ENCODE measurements at regions not wholly inside any gene's neighbourhood (a gene's known extent, or its start where the extent isn't known, plus 50 kb on each side); places are given as distances from the start of the nearest gene placed in this dataset.

GRCh38 chr1:29870621-29871020, 634.3 kb downstream of the PTPRU start:
- Mint-ChIP-seq H3K4me3 (no peak overlapping the region), H3K4me1 (no peaks in the 10 kb centered on the region), H3K27ac (no peak overlapping the region), H3K9me3 (peaks cover 4% of the 10 kb centered on the region), H3K27me3 (ENCODE audit: insufficient read depth) (peaks cover 3% of the 10 kb centered on the region), H3K36me3 (ENCODE audit: low read depth) (no peaks in the 10 kb centered on the region)
- DNase-seq: no peak
- Histone ChIP-seq H3K9me3 (ENCODE audit: control insufficient read depth, low read length) (no peaks in the 10 kb centered on the region), H3K4me3 (ENCODE audit: low read length) (no peak overlapping the region), H3K4me1 (ENCODE audit: control insufficient read depth, insufficient read depth, low read length) (no peaks in the 10 kb centered on the region), H3K27ac (ENCODE audit: low read depth, low read length) (no peak overlapping the region), H3K36me3 (ENCODE audit: control insufficient read depth, insufficient read depth, low read length) (no peaks in the 10 kb centered on the region), H3K9ac (ENCODE audit: extremely low read depth, low read length, poor library complexity, severe bottlenecking) (no peak overlapping the region), H3K27me3 (ENCODE audit: control insufficient read depth, insufficient read depth, low read length, poor library complexity, severe bottlenecking) (no peaks in the 10 kb centered on the region)
- TF ChIP-seq, protein P1, sequence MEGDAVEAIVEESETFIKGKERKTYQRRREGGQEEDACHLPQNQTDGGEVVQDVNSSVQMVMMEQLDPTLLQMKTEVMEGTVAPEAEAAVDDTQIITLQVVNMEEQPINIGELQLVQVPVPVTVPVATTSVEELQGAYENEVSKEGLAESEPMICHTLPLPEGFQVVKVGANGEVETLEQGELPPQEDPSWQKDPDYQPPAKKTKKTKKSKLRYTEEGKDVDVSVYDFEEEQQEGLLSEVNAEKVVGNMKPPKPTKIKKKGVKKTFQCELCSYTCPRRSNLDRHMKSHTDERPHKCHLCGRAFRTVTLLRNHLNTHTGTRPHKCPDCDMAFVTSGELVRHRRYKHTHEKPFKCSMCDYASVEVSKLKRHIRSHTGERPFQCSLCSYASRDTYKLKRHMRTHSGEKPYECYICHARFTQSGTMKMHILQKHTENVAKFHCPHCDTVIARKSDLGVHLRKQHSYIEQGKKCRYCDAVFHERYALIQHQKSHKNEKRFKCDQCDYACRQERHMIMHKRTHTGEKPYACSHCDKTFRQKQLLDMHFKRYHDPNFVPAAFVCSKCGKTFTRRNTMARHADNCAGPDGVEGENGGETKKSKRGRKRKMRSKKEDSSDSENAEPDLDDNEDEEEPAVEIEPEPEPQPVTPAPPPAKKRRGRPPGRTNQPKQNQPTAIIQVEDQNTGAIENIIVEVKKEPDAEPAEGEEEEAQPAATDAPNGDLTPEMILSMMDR (conservative IDR thresholded peaks at IDR 0.05): no peak
- 97% methylated on average over 3 of the region's 3 CpGs; no CpG with 5 or more reads in 1 of the 2 experiments for WGBS, 2 experiments (ENCODE audit: insufficient coverage in 1 of 2, insufficient read length in 1 of 2)

DNA sequence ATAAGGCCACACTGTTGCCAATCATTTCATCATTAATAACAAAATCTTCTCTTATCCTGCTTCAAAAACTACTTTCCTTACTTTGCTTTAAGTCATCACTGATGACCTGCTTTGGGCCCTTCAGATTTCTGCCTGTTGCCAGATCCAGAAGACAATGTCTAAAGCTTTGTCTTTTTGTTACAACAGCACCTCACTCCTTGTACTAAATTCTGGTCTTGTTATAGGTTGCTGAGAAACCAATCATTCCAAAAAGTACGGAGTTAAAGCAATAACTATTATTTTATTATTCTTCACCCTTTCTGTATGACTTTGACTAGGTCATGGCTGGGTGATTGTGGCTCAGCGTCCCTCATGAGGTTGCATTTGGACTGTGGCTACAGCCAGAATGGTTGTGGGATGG, 633.5 kb downstream of the PTPRU start:
- 96 to 100% methylated on average over 1 of the region's 2 CpGs for WGBS, 2 experiments (ENCODE audit: insufficient coverage in 1 of 2, insufficient read length in 1 of 2)
- no peaks in the 10 kb centered on the region for H3K36me3 Mint-ChIP-seq (ENCODE audit: low read depth)
- H3K4me1 ChIP-seq (ENCODE audit: control insufficient read depth, insufficient read depth, low read length): peaks cover 3% of the 10 kb centered on the region
- no peak overlapping the region for H3K27ac ChIP-seq (ENCODE audit: low read depth, low read length)
- TF ChIP-seq, protein P1 (conservative IDR thresholded peaks at IDR 0.05): no peak
- H3K4me1 Mint-ChIP-seq: peaks cover 5% of the 10 kb centered on the region
- peaks cover 3% of the 10 kb centered on the region for H3K27me3 Mint-ChIP-seq (ENCODE audit: insufficient read depth)
- H3K9me3 Mint-ChIP-seq: peaks cover 4% of the 10 kb centered on the region
- no peak overlapping the region for H3K4me3 ChIP-seq (ENCODE audit: low read length)
- no peaks in the 10 kb centered on the region for H3K9me3 ChIP-seq (ENCODE audit: control insufficient read depth, low read length)
- no peaks in the 10 kb centered on the region for H3K36me3 ChIP-seq (ENCODE audit: control insufficient read depth, insufficient read depth, low read length)
- DNase-seq: no peak
- H3K4me3 Mint-ChIP-seq: no peak overlapping the region
- H3K9ac ChIP-seq (ENCODE audit: extremely low read depth, low read length, poor library complexity, severe bottlenecking): no peak overlapping the region
- no peak overlapping the region for H3K27ac Mint-ChIP-seq
- H3K27me3 ChIP-seq (ENCODE audit: control insufficient read depth, insufficient read depth, low read length, poor library complexity, severe bottlenecking): no peaks in the 10 kb centered on the region

GRCh38 chr1:29868944-29869343, 632.6 kb downstream of the PTPRU start:
- 91 to 95% methylated on average over 5 to 6 of the region's 6 CpGs for WGBS, 2 experiments (ENCODE audit: insufficient coverage in 1 of 2, insufficient read length in 1 of 2)
- H3K27ac Mint-ChIP-seq: no peak overlapping the region

More at GRCh38 chr1:29868944-29869343, 632.6 kb downstream of the PTPRU start:
- DNase-seq: no peak
- Mint-ChIP-seq H3K4me3 (no peak overlapping the region), H3K4me1 (peaks cover 5% of the 10 kb centered on the region), H3K36me3 (ENCODE audit: low read depth) (no peaks in the 10 kb centered on the region), H3K9me3 (peaks cover 4% of the 10 kb centered on the region), H3K27me3 (ENCODE audit: insufficient read depth) (peaks cover 3% of the 10 kb centered on the region)
- Histone ChIP-seq H3K4me3 (ENCODE audit: low read length) (no peak overlapping the region), H3K9ac (ENCODE audit: extremely low read depth, low read length, poor library complexity, severe bottlenecking) (no peak overlapping the region), H3K27me3 (ENCODE audit: control insufficient read depth, insufficient read depth, low read length, poor library complexity, severe bottlenecking) (no peaks in the 10 kb centered on the region), H3K9me3 (ENCODE audit: control insufficient read depth, low read length) (no peaks in the 10 kb centered on the region), H3K36me3 (ENCODE audit: control insufficient read depth, insufficient read depth, low read length) (no peaks in the 10 kb centered on the region), H3K27ac (ENCODE audit: low read depth, low read length) (no peak overlapping the region), H3K4me1 (ENCODE audit: control insufficient read depth, insufficient read depth, low read length) (peaks cover 3% of the 10 kb centered on the region)
- TF ChIP-seq, protein P1 (conservative IDR thresholded peaks at IDR 0.05): no peak

Measured in endodermal cell (in vitro differentiated cells).